Endometrium (tissue), 2 donors: ENCODE measurements at regions not wholly inside any gene's neighbourhood (a gene's known extent, or its start where the extent isn't known, plus 50 kb on each side); places are given as distances from the start of the nearest gene placed in this dataset.
"Not testable (repeated sequence)": the region's sequence is repeated elsewhere in the genome, so short reads cannot be mapped to it uniquely, and the experiment has no call there.

Experiments
- FAIRE-seq: peaks from 2 replicates; lab custom pipeline; 2012; peaks lifted over from hg19 to GRCh38; lab: Jason Lieb, UNC
- donor health status: control.
- donor health status: control.

GRCh38 chr11:36774603-36775002 lies 176.6 kb upstream of the RAG2 start:
- no peak for FAIRE-seq

- FAIRE-seq, result no peak
These were observed 165.2 kb upstream of the RAG2 start for GRCh38 chr11:36763187-36763586.

- no peak for FAIRE-seq
These were observed 159.0 kb upstream of the RAG2 start for GRCh38 chr11:36757075-36757474.

DNA sequence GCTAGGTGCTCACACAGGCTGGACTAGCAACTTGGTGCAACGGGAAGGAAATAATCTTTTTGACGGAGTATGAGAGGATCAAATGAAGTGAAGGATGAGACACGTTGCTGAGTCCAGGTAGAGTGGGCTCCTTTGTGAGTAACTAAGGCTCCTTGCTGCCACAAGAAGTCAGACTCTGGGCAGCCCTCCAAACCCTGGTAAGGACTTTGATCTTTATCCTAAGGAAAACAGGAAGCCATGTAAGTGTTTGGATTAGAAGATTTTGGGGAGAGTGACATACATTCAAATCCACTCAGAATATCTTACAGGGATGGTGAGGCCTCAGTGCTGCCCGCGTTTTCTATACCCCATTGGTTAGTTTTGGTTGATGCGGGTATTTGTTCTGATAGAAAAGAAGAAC lies 155.9 kb upstream of the RAG2 start:
- no peak for FAIRE-seq

- FAIRE-seq, result no peak
These were observed 154.0 kb upstream of the RAG2 start for GRCh38 chr11:36751996-36752395.

- FAIRE-seq, result no peak
These were observed 153.3 kb upstream of the RAG2 start for GRCh38 chr11:36751335-36751781.

DNA sequence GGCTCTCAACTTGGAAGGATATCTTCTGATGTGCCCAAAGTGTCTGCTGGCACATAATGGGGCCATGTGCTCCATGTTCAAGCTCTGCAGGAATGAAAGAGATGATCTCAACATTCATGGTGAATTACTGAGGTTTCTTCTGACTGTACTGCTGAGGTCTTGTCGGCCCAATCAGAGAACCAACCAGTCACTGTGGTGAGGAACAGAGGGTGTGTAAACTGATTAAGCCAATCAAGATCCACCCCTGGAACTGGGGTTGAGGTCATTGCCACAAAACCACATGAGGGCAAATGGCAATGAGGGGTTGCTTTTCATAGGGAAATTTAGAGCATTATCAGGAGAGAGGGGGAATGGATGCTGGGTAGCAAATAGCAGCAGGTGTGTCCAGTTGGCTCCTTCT lies 152.3 kb upstream of the RAG2 start:
- FAIRE-seq, result no peak

DNA sequence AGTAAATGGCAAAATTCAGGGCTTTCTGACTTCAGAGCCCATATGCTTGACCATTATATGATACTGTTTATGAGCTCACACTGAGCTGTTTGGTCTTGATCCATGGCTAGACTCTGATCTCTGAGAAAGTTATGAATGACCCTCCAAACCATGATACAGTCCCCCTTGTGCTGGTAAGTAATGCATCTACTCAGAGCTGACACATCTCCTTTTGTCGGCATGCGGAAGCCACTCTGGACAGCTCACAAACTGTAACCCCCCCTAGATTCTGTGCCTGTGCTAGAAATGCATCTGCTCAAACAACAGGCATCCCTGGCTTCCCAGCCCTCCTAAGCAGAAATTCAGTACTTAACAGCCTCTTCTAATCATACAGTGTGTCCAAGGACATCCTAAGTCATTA lies 150.8 kb upstream of the RAG2 start:
- no peak for FAIRE-seq

DNA sequence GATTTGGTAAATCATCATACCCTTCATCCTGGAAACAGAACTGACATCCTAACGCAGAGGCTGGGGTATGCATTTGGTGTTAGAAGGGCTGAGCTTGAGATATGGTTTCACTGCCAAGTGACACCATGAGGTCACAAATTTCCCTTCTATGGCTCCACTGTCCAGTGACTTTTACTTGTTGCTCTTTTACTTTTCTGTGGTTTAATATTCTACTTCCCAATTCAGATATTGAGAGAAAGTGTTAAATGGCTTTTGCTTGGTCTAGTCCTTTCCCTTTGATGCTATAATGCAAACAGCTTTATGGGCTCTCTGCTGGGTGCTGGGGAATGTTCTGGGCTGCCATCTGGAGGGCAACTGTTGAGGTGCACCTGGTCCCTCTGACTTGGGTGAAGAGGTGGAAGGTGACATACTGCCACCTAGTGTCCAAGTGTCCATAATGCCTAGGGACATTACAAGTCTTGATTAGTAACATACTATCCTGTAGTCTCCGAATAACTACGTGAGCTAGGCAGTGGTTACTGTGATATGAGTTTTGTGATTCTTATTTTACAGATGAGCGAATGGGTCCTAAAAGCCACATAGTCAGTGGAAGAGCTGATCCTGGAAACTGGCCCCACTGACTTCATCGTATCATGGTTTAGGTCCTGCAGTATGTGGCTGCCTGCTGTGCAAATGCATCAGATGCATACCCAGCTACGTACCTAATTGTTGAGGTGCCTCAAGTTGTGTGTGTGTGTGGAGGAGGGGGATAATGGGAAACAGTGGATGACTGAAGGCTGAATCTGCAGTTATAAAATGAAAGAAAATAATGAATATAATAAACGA lies 149.1 kb upstream of the RAG2 start:
- peak; percentile 91 for FAIRE-seq

DNA sequence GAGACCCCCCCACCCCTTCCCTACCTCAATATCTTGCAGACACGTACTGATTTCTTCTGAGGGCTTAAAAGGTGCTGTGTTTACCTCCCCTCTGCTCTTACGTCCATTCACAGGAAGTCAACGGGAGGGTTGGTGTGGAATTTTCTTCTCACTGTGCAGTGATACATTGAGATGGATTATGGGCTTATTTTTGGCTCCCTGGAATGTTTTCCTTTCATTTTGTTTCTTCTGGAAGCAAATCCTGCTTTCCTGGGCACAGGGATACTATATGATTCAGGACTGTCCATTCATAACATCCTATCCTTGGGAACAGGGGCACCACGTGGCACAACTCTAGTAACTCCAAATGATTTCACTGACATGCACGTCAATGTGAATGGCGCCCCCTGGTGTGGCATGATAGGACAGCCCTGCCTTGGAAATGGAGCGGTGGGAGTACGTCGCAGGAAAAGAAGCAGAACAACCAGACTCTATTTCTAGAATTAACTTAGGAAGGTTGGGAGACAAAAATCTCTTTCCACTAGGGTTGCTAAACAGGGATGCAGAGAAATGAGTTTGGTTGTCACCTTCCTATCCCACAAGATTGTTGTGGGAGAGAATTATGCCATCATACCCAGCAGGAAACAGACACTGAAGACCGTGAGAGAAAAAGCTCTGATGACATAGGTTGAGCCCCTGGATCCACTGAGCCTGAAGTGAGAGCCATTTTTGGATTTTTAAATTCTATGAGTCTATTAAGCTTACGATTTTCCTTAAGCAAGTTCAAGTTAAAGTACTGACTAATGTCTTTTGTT lies 146.5 kb upstream of the RAG2 start:
- FAIRE-seq, result no peak

GRCh38 chr11:36743039-36743438 lies 145.0 kb upstream of the RAG2 start:
- no peak for FAIRE-seq

DNA sequence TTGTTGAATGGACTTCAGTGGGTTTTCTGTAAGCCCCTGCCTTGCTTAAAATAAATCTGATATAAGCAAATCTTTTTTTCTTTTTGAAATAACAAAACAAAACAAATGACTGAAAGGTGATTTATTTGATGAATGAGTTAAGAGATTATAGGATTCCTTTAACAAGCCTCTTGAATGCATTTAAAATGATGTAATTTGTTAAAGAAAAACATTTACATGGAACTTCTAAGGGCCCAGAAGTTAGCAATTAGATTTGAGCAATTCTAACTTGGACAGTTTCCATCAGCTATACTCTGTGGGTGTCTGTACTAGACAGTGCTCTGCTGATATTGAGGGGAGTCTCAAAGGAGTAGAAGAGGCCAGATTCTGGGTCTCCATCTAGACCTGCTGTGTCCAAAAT lies 143.5 kb upstream of the RAG2 start:
- no peak for FAIRE-seq

- FAIRE-seq, result no peak
These were observed 140.3 kb upstream of the RAG2 start for GRCh38 chr11:36738292-36738861.

DNA sequence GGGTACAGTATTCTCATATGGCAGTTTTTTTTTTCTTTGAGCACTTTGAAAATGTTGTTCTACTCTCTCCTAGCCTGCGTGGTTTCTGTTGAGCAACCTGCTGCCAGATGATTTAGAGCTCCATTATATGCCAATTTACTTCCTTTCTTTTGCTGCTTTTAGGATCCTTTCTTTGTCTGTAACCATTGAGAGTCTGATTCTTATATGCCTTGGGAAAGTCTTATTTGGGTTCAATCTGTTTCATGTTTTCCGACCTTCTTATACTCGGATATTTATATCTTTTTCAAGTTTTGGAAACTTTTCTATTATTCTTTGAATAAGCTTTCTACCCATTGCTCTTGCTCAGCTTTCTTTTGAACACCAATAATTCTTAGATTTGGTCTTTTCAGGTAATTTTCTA lies 138.1 kb upstream of the RAG2 start:
- FAIRE-seq, result no peak

DNA sequence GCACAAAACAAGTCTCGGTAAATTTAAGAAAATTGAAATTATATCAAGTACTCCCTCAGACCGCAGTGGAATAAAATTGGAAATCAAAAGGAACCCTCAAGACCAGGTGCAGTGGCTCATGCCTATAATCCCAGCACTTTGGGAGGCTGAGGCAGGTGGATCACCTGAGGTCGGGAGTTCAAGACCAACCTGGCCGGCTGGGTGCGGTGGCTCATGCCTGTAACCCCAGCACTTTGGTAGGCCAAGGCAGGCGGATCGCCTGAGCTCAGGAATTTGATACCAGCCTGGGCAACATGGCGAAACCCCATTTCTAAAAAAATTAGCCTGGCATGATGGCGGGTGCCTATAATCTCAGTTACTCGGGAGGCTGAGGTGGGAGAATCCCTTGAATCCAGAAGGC lies 135.7 kb upstream of the RAG2 start:
- FAIRE-seq, result not testable (repeated sequence)

DNA sequence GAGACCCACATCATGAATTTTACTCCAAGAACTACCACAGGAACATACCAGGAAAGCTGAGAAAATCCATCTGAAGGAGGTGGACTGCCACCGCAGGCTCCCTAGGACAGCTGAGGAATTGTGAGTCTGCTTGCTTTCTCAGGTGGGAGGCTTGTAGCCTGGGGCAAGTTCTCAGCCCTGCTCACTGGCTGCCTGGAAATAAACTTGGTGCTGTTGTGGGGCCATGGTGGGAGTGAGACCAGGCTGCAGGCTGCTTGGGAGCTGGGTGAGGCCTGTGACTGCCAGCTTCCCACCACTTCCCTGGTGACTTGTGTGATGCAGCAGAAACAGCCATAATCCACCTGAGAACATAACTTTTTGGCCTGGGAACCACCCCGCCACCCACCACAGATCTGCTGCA lies 132.7 kb upstream of the RAG2 start:
- no peak for FAIRE-seq

GRCh38 chr11:36729825-36730224 lies 131.8 kb upstream of the RAG2 start:
- FAIRE-seq, result no peak

DNA sequence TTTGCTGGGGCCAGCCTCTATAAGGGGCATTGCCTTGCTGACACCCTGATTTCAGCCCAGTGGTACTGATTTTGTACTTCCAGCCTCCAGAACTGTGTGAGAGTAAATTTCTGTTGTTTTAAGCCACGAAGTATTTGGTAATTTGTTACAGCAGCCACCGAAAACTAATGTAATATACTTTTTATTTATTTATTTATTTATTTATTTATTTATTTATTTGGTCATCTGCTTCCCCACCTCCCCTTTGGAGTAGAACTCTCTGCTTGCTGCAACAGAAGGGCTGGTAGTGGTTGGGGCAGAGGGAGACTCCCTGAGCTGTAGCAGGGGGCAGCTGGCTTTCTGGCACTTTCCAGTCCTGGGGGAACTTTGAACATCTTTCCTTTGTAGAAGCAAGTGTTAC lies 128.4 kb upstream of the RAG2 start:
- no peak for FAIRE-seq

- FAIRE-seq, result no peak
These were observed 126.8 kb upstream of the RAG2 start for GRCh38 chr11:36724742-36725385.

GRCh38 chr11:36722421-36722820 lies 124.4 kb upstream of the RAG2 start:
- FAIRE-seq, result no peak

DNA sequence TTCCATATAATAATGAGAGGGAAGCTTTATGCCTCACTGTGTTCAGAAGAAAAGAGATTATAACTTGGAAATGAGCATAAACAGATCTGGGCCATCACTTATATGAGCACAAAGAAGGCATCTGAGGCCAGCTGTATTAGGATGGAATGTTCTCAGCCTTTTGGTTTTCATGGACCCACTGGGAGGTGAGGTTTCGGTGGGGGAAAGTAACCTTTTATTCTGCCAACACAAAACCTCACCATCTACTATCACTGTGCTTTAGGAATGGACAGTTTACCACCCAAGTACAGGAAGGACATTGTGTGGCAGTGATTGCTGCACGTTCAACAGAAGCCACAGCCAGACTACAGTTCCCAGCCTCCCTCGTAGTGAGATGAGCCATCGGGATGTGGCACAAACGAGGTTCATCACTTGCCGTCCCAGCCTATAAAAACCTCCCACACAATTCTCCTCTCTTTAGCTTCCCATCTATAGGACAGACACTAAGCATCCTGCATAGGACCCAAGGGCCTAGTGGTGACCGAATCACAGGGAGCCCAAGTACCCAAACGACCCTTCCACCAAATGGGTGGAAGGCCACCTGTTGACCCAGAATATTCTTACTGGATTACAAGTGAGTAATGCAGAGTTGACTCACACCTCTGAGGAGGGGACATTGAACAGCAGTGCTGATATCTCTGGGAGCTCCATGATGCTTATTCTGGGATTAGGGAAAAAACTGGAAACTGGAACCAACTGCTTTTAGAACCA lies 121.5 kb upstream of the RAG2 start:
- no peak for FAIRE-seq

DNA sequence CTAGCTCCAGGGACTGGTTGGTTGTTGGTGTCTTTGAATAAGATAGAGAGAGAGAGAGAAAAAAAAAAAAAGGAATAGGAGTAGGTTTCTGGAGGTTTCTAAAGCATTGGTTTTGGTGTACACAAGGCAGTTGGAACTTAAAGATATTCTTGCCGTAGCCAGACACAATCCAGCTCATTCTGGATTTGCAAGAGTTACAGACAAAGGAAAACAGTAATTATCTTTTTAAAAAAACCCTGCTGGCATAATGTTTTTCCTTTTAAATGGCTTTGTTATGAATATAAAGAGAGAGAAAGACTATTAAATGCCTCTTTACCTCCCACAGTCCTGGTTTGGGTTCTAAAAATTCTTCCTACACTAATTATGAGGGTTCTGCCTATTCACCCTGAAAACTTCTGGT lies 120.4 kb upstream of the RAG2 start:
- no peak for FAIRE-seq
